ENCODE measurements at regions not wholly inside any gene's neighbourhood (a gene's known extent, or its start where the extent isn't known, plus 50 kb on each side); places are given as distances from the start of the nearest gene placed in this dataset.

DNA sequence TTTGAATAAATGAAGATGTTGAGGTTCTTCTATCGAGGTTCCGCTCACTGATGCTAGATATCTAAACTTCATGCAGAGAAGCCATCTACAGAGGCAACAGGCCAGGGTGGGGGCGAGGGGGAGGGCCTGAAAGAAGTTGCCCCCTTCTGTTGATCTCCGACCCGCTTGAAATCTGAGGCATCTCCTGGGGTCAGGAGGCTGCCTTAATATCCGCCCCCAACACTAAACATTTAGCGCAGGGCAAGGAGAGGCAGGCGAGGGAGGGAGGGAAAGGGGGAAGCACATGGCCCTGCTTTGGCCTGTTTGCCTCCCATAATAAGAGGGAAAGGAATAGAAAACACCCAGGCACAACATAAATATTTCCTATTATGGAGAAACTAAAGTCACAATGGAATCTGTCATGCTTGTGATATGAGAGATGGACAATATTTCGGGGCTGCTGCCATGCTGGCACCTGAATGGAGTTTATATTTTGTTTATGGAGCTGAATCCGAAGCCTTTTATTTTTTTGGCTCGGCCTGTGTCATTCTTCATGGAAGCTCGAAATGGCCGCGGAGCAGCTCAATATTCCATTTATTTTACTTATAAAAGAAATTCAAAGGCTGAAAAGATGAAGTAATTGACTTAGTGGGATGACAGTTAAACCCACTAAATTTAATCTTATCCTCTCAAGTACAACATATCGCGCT, 221.1 kb downstream of the INSIG2 start:
- no peaks in the 10 kb centered on the region for H3K27me3 ChIP-seq (ENCODE audit: control insufficient read depth in 2 of 2, insufficient read depth in 2 of 2, low read length in 2 of 2)
- H3K36me3 ChIP-seq (ENCODE audit: control insufficient read depth in 2 of 3, insufficient read depth in 3 of 3, low read length in 3 of 3) = no peaks in the 10 kb centered on the region
- peaks cover 0 to 21% (median 9%) of the 10 kb centered on the region in 7 donors for H3K4me1 Mint-ChIP-seq
- H3K4me1 ChIP-seq (ENCODE audit: control insufficient read depth in 2 of 2, insufficient read depth in 2 of 2, low read length in 2 of 2) = peaks cover 10 to 12% of the 10 kb centered on the region in 2 donors
- peak overlapping the region; percentile 89 for H3K27ac ChIP-seq (ENCODE audit: low read depth, low read length)
- ATAC-seq = no peak
- CTCF ChIA-PET = no interaction called here
- H3K9me3 ChIP-seq (ENCODE audit: control insufficient read depth in 2 of 3, low read length in 3 of 3) = no peaks in the 10 kb centered on the region
- peak overlapping the region; percentile 81 to 95 (median 90) for H3K4me3 Mint-ChIP-seq
- intact Hi-C loops (cut with micrococcal nuclease) = loop anchor here in 1 of 2 donors (10.0 kb wide), 1 partner anchor 495 kb away; the partner anchor contains the start of gene DDX18
- H3K4me3 ChIP-seq (ENCODE audit: low read length) = peak overlapping the region; percentile 89
- no peaks in the 10 kb centered on the region for H3K9me3 Mint-ChIP-seq
- H3K27ac Mint-ChIP-seq = peak overlapping the region; percentile 87 to 99 (median 96)
- peaks cover 0 to 19% (median 0%) of the 10 kb centered on the region in 5 donors for H3K27me3 Mint-ChIP-seq
- peak in 1 of 9 donors; percentile 2 for DNase-seq
- POLR2A ChIA-PET = interaction anchor here (1.9 kb wide), 1 partner anchor 123 kb away, joined by 5 read pairs; no protein-coding TSS in a partner anchor
- peaks cover 0 to 3% (median 0%) of the 10 kb centered on the region in 5 donors for H3K36me3 Mint-ChIP-seq

DNA sequence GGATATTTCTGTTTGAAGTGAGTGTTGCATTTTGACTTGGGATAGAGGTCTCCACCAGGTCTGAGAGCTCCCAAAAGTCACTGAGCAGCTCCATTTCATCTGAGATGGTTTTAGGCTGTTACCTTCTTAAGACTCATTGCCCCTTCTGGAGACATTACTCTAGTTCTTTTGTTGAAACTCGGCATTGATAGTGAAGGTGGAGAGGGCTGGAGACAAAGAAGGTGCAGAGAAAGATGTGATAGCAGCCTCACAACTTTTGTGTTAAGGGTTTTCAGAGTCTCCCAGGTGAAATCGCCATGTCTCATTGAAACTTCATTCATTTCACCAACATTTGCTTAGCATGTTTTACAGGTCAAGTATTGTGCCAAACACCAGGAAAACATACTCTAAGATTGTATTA, 219.6 kb downstream of the INSIG2 start:
- CTCF ChIA-PET = no interaction called here
- Mint-ChIP-seq H3K9me3 (no peaks in the 10 kb centered on the region), H3K4me1 (peaks cover 0 to 21% (median 9%) of the 10 kb centered on the region in 7 donors), H3K4me3 (peak overlapping the region in 5 of 10 donors; percentile 12 to 92 (median 19)), H3K27ac (peak overlapping the region in 3 of 9 donors; percentile 78 to 99 (median 87)), H3K36me3 (peaks cover 0 to 3% (median 0%) of the 10 kb centered on the region in 5 donors), H3K27me3 (peaks cover 0 to 6% (median 0%) of the 10 kb centered on the region in 5 donors)
- Histone ChIP-seq H3K36me3 (ENCODE audit: control insufficient read depth in 2 of 3, insufficient read depth in 3 of 3, low read length in 3 of 3) (no peaks in the 10 kb centered on the region), H3K9me3 (ENCODE audit: control insufficient read depth in 2 of 3, low read length in 3 of 3) (no peaks in the 10 kb centered on the region), H3K4me3 (ENCODE audit: low read length) (no peak overlapping the region), H3K27me3 (ENCODE audit: control insufficient read depth in 2 of 2, insufficient read depth in 2 of 2, low read length in 2 of 2) (no peaks in the 10 kb centered on the region), H3K4me1 (ENCODE audit: control insufficient read depth in 2 of 2, insufficient read depth in 2 of 2, low read length in 2 of 2) (peaks cover 10 to 12% of the 10 kb centered on the region in 2 donors), H3K27ac (ENCODE audit: low read depth, low read length) (no peak overlapping the region)
- intact Hi-C loops (cut with micrococcal nuclease) = loop anchor here in 1 of 2 donors (10.0 kb wide), 1 partner anchor 493 kb away; the partner anchor contains the start of gene DDX18
- DNase-seq (no peak), ATAC-seq (no peak)
- POLR2A ChIA-PET = no interaction called here

DNA sequence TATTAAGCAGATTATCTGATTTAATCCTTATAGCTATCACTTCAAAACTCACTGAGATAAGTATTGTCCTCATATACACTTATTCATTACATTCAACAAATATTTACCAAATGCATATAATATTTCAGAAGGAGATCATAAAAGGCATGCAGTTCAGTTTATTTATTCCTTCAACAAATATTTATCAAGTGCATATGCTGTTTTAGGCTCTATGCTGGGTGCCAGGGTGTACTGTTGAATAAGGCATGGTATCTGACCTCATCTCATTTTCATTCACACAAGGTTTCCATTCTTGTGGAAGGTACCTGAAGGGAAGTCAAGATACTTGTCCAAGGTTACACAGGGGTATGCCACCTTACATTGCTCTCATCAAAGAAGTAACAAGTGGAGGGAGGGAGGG, 213.0 kb downstream of the INSIG2 start:
- ChIA-PET CTCF (no interaction called here), POLR2A (no interaction called here)
- Mint-ChIP-seq H3K9me3 (no peaks in the 10 kb centered on the region), H3K4me1 (no peaks in the 10 kb centered on the region), H3K36me3 (no peaks in the 10 kb centered on the region), H3K27ac (no peak overlapping the region), H3K27me3 (peaks cover 25 to 42% (median 31%) of the 10 kb centered on the region in 5 donors), H3K4me3 (no peak overlapping the region)
- ATAC-seq (no peak), DNase-seq (no peak)
- no peaks in the 10 kb centered on the region for H3K9me3 ChIP-seq (ENCODE audit: control insufficient read depth in 2 of 3, low read length in 3 of 3)
- no peaks in the 10 kb centered on the region for H3K36me3 ChIP-seq (ENCODE audit: control insufficient read depth in 2 of 3, insufficient read depth in 3 of 3, low read length in 3 of 3)
- no peaks in the 10 kb centered on the region for H3K27me3 ChIP-seq (ENCODE audit: control insufficient read depth in 2 of 2, insufficient read depth in 2 of 2, low read length in 2 of 2)
- no peak overlapping the region for H3K27ac ChIP-seq (ENCODE audit: low read depth, low read length)
- intact Hi-C loops (cut with micrococcal nuclease) = loop anchor here in 1 of 2 donors (10.0 kb wide), 1 partner anchor 486 kb away; the partner anchor contains the start of gene DDX18
- no peaks in the 10 kb centered on the region for H3K4me1 ChIP-seq (ENCODE audit: control insufficient read depth in 2 of 2, insufficient read depth in 2 of 2, low read length in 2 of 2)
- no peak overlapping the region for H3K4me3 ChIP-seq (ENCODE audit: low read length)

DNA sequence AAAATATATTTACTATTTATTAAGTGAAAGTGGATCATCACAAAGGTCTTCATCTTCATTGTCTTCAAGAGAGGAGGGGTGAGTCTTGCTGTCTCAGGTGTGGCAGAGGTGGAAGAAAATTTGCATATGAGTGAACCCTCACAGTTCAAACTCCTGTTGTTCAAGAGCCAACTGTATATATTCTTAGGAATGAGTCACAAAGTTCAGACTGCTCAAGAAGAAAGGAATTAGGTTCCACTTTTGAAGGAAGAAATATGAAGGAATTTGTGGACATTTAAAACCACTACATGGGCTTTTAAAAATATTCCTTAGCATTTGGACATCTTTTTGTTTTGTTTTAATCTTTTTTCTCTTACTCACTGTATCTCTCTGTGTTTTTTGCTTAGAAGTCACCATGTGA, 212.6 kb downstream of the INSIG2 start:
- DNase-seq (no peak), ATAC-seq (no peak)
- Histone ChIP-seq H3K36me3 (ENCODE audit: control insufficient read depth in 2 of 3, insufficient read depth in 3 of 3, low read length in 3 of 3) (no peaks in the 10 kb centered on the region), H3K27ac (ENCODE audit: low read depth, low read length) (no peak overlapping the region), H3K9me3 (ENCODE audit: control insufficient read depth in 2 of 3, low read length in 3 of 3) (no peaks in the 10 kb centered on the region), H3K4me3 (ENCODE audit: low read length) (no peak overlapping the region), H3K27me3 (ENCODE audit: control insufficient read depth in 2 of 2, insufficient read depth in 2 of 2, low read length in 2 of 2) (no peaks in the 10 kb centered on the region), H3K4me1 (ENCODE audit: control insufficient read depth in 2 of 2, insufficient read depth in 2 of 2, low read length in 2 of 2) (no peaks in the 10 kb centered on the region)
- intact Hi-C loops (cut with micrococcal nuclease) = loop anchor here in 1 of 2 donors (10.0 kb wide), 1 partner anchor 486 kb away; the partner anchor contains the start of gene DDX18
- peaks cover 28 to 46% (median 35%) of the 10 kb centered on the region in 5 donors for H3K27me3 Mint-ChIP-seq
- no peaks in the 10 kb centered on the region for H3K4me1 Mint-ChIP-seq
- peaks cover 0 to 2% (median 0%) of the 10 kb centered on the region in 11 donors for H3K9me3 Mint-ChIP-seq
- H3K4me3 Mint-ChIP-seq = no peak overlapping the region
- POLR2A ChIA-PET = no interaction called here
- H3K36me3 Mint-ChIP-seq = no peaks in the 10 kb centered on the region
- CTCF ChIA-PET = no interaction called here
- H3K27ac Mint-ChIP-seq = no peak overlapping the region

DNA sequence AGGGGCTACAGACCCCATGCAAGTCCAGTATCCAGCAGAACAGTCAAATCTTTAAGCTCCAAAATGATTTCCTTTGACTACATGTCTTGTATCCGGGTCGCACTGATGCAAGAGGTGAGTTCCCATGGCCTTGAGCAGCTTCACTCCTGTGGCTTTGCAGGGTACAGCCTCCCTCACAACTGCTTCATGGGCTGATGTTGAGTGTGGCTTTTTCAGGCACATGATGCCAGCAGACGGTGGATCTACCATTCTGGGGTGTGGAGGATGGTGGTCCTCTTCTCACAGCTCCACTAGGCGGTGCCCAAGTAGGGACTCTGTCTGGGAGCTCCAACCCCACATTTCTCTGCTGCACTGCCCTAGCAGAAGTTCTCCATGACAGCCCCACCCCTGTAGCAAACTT, 208.4 kb downstream of the INSIG2 start:
- Mint-ChIP-seq H3K27ac (no peak overlapping the region), H3K36me3 (peaks cover 0 to 2% (median 0%) of the 10 kb centered on the region in 5 donors), H3K9me3 (peaks cover 0 to 2% (median 0%) of the 10 kb centered on the region in 11 donors), H3K4me3 (no peak overlapping the region), H3K4me1 (no peaks in the 10 kb centered on the region), H3K27me3 (peaks cover 30 to 64% (median 52%) of the 10 kb centered on the region in 5 donors)
- Histone ChIP-seq H3K27ac (ENCODE audit: low read depth, low read length) (no peak overlapping the region), H3K4me3 (ENCODE audit: low read length) (no peak overlapping the region), H3K36me3 (ENCODE audit: control insufficient read depth in 2 of 3, insufficient read depth in 3 of 3, low read length in 3 of 3) (no peaks in the 10 kb centered on the region), H3K27me3 (ENCODE audit: control insufficient read depth in 2 of 2, insufficient read depth in 2 of 2, low read length in 2 of 2) (no peaks in the 10 kb centered on the region), H3K9me3 (ENCODE audit: control insufficient read depth in 2 of 3, low read length in 3 of 3) (no peaks in the 10 kb centered on the region), H3K4me1 (ENCODE audit: control insufficient read depth in 2 of 2, insufficient read depth in 2 of 2, low read length in 2 of 2) (no peaks in the 10 kb centered on the region)
- POLR2A ChIA-PET = no interaction called here
- no peak for ATAC-seq
- DNase-seq = no peak
- intact Hi-C loops (cut with micrococcal nuclease) = no loop called here
- CTCF ChIA-PET = no interaction called here

DNA sequence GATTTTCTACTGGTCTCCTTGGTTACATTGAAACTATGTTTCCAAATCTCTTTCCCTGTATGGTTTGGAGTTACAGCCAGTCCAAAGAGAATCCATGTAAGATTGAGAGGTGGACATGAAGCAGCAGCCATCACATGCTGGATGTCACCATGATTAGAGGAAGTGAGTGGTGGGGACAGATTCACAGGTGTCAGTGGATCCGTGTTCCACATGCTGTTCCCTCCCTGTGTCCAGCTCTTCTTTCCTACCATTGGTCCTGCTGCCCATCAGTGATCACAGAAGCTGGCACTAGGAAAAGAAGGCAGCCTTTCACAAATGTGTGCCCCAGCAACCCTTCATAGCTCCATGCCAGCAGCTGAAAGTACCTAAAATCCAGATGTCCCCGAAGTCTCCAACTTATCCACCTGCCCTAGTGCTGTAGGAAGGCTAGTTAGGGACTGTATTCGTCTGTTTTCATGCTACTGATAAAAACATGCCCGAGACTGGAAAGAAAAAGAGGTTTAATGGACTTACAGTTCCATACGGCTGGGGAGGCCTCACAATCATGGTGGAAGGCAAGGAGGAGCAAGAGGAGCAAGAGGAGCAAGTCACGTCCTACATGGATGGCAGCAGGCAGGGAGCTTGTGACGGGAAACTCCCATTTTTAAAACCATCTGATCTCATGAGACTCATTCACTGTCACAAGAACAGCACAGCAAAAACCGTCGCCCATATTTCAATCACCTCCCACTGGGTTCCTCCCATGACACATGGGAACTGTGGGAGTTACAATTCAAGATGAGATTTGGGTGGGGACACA, 207.5 kb downstream of the INSIG2 start:
- H3K27me3 ChIP-seq (ENCODE audit: control insufficient read depth in 2 of 2, insufficient read depth in 2 of 2, low read length in 2 of 2) = no peaks in the 10 kb centered on the region
- peaks cover 21 to 66% (median 45%) of the 10 kb centered on the region in 5 donors for H3K27me3 Mint-ChIP-seq
- H3K36me3 Mint-ChIP-seq = peaks cover 0 to 3% (median 0%) of the 10 kb centered on the region in 5 donors
- no peak overlapping the region for H3K4me3 ChIP-seq (ENCODE audit: low read length)
- no peaks in the 10 kb centered on the region for H3K4me1 ChIP-seq (ENCODE audit: control insufficient read depth in 2 of 2, insufficient read depth in 2 of 2, low read length in 2 of 2)
- H3K4me1 Mint-ChIP-seq = no peaks in the 10 kb centered on the region
- ChIA-PET CTCF (no interaction called here), POLR2A (no interaction called here)
- H3K27ac Mint-ChIP-seq = no peak overlapping the region
- ATAC-seq (no peak), DNase-seq (no peak)
- intact Hi-C loops (cut with micrococcal nuclease) = no loop called here
- no peak overlapping the region for H3K4me3 Mint-ChIP-seq
- H3K36me3 ChIP-seq (ENCODE audit: control insufficient read depth in 2 of 3, insufficient read depth in 3 of 3, low read length in 3 of 3) = no peaks in the 10 kb centered on the region
- H3K9me3 ChIP-seq (ENCODE audit: control insufficient read depth in 2 of 3, low read length in 3 of 3) = no peaks in the 10 kb centered on the region
- no peak overlapping the region for H3K27ac ChIP-seq (ENCODE audit: low read depth, low read length)
- peaks cover 0 to 2% (median 0%) of the 10 kb centered on the region in 11 donors for H3K9me3 Mint-ChIP-seq

Data from naive thymus-derived CD4-positive, alpha-beta T cell (primary cell).